ENCODE measurements at regions not wholly inside any gene's neighbourhood (a gene's known extent, or its start where the extent isn't known, plus 50 kb on each side); places are given as distances from the start of the nearest gene placed in this dataset.

DNA sequence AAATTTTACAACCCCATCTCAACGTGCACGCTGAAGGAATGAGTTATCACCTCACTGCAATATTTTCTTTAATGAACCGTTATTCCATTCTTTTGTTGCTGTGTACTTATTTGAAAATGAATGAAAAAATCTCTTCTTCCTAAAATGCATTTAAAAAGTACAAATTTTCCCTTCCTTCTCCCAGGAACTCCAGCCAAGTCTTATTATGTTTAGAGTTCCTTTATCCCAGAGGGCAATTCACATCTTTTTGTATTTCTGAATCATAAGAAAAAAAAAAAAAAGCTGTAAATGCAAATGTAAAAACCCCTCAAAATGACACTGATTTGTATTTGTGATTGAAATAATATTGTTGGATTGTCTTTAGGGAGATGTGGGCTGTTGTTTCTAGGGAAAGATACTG, 2194.3 kb upstream of the CELF4 start:
- FAIRE-seq (no peak), DNase-seq (ENCODE audit: insufficient read length, low spot score) (no peak)

DNA sequence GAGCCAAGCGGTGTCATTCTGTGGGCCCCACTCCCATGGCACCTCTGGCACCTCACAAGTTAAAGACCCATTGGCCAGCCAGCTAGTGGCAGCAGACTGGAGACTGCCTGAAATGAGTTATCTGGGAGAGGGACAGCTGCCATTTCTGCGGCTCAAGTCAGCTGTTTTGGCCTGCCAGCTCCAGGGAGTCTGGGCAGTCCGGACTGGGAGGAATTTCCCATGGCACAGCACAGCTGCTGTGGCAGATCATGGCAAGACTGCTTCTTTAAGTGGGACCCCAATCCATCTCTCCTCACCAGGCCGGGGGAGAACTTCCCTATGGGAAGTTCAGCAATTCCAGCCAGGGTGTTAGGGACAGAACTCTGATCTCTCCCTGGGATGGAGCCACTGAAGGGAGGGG, 2187.6 kb upstream of the CELF4 start:
- FAIRE-seq: no peak
- DNase-seq (ENCODE audit: insufficient read length, low spot score): no peak

GRCh38 chr18:39752351-39752750, 2186.8 kb upstream of the CELF4 start:
- DNase-seq (ENCODE audit: insufficient read length, low spot score): no peak
- FAIRE-seq: no peak

GRCh38 chr18:39751921-39752320, 2186.3 kb upstream of the CELF4 start:
- no peak for DNase-seq (ENCODE audit: insufficient read length, low spot score)
- FAIRE-seq: no peak

- FAIRE-seq (no peak), DNase-seq (ENCODE audit: insufficient read length, low spot score) (no peak)
Observed at GRCh38 chr18:39751161-39751560, 2185.6 kb upstream of the CELF4 start.

DNA sequence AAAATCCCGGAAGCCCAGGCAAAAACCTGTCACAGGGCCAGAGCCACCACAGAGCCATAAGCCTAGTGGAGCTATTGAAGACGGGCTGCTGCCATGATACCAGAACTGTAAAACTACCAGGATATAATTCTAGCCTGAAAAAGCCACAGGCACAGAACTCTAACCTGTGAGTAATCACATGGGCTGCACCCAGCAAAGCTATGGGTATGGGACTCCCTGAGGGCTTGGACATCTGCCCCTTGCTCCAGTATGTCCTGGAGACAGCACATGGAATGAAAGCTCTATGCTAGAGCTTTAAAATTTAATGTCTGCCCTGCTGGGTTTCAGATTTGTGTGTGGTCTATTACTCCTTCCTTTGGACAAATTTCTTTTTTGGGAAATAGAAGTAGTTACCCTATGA, 2183.6 kb upstream of the CELF4 start:
- no peak for DNase-seq (ENCODE audit: insufficient read length, low spot score)
- FAIRE-seq: no peak

DNA sequence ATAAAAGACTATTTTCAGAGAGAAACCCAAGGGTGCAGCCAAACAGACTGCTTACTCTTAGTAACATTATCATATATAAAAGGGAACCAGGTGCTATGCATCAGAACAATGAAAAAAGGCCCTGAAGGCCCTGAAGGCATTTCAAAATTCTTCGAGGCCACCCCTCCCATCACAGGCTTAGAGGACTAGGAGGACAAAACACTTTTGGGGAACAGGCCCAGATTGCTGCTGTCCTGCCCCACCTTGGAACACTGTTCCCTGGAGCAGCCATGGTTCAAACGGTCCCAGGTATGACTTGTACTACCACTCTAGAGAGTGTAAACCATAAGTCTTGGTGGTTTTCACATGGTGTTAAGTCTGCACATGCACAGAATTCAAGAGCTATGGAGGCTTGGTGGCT, 2183.1 kb upstream of the CELF4 start:
- FAIRE-seq (no peak), DNase-seq (ENCODE audit: insufficient read length, low spot score) (no peak)

DNA sequence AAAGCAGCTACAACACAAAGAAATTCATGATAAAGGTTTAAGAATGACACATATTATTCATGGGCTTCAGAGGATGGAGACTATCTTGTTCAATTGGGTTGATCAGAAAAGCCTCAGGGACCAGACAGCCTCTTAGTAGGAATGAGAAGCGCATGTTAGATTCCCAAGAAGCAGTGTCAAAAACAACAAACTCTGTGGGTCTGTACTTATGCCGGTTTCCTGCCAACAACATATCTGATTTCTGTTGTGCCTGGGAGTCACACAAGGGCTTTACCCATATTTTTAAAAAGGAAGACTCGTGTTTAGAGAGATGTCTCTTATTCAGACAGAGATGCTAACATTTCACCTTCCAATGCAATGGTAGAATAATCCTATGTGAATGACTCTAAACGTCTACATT, 2180.6 kb upstream of the CELF4 start:
- no peak for DNase-seq (ENCODE audit: insufficient read length, low spot score)
- FAIRE-seq: no peak

GRCh38 chr18:39743463-39743862, 2177.9 kb upstream of the CELF4 start:
- DNase-seq (ENCODE audit: insufficient read length, low spot score) (no peak), FAIRE-seq (no peak)

DNA sequence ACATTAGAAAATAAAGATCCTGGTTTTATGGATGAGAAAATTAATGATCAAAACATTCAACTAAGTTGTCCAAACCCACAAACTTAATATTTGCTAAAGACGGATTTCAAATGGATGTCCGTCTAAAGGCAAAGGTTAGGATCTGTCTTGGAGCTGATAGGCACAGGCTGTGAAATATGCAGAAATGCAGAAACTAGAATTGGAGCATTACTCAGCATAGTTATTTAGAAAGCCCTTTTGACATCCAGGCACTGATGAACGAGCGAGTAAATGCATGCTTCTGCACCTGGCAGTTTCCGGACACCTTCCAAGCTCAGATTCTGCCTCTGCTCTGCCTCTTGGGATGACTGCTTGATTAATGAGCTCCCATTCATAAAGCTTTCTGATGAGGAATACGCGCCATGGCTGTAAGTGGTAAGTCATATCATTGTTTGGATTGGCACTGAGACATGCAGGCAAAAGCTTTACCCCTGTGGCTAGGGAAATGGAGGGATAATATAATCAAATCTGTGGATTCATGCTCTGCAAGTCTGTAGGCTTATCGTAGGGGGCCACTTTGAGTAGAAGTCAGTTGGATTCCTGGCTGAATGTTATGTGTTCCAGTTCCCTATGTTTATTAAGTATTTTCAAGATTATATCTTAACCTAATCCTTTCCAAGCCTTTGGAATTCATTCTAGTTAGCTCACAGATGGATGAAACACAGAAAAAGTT, 2176.3 kb upstream of the CELF4 start:
- no peak for FAIRE-seq
- no peak for DNase-seq (ENCODE audit: insufficient read length, low spot score)

DNA sequence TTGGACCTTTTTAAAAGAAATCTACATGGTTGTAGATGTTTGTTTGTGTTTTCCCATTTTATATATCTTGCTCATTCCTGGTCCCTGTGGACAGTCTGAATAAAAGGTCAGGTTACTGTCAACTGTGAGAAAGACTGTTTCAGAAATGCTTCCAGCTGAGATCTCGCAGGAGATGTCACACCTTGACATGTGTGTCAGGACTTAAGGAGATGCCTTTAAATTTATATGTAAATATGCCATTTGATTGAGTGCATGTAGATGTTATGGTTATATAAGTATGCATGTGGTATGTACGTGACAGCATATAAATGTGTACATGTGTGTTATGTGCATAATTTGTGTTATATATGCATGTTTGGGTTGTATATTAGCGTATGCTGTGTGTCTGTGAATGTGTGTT, 2172.3 kb upstream of the CELF4 start:
- DNase-seq (ENCODE audit: insufficient read length, low spot score) (no peak), FAIRE-seq (no peak)

DNA sequence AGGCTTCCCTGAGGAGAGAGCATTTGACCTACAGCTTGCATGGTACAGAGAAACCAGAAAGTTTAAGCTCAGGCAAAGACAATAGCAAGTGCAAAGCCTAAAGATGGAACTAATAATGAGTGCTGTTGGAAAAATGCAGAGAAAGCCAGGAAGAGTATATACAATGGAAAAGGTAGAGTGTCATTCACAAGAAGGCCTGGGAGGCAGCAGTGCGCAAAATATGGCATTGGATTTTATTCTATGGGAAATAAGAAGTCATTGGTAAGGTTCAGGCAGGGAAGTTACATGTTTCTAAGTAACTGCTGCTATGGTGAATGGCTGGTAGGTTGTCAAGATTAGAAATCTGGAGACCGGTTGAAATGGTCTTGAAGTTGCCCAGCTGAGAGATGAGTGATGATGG, 2167.3 kb upstream of the CELF4 start:
- DNase-seq (ENCODE audit: insufficient read length, low spot score): no peak
- FAIRE-seq: no peak

GRCh38 chr18:39730606-39731005, 2165.0 kb upstream of the CELF4 start:
- FAIRE-seq: no peak
- DNase-seq (ENCODE audit: insufficient read length, low spot score): no peak

GRCh38 chr18:39724652-39725051, 2159.1 kb upstream of the CELF4 start:
- FAIRE-seq (no peak), DNase-seq (ENCODE audit: insufficient read length, low spot score) (no peak)

DNA sequence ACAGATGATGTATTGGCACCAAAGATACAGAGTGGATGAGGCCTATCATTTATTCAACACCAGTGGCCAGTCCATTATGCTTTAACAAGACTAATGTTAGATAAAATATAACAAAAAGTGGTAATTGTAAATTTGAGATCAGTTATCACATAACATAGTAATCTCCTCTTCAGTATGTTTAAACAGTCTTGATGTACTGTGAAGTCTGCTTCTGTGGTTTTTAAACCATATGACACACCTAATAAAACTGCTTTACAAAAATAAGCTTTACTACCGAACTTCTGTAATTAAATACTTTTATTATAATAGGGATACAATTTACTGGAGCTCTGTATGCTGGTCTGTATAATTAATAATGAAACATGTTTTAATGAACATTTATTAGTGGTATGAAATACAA, 2156.1 kb upstream of the CELF4 start:
- DNase-seq (ENCODE audit: insufficient read length, low spot score) (no peak), FAIRE-seq (no peak)

DNA sequence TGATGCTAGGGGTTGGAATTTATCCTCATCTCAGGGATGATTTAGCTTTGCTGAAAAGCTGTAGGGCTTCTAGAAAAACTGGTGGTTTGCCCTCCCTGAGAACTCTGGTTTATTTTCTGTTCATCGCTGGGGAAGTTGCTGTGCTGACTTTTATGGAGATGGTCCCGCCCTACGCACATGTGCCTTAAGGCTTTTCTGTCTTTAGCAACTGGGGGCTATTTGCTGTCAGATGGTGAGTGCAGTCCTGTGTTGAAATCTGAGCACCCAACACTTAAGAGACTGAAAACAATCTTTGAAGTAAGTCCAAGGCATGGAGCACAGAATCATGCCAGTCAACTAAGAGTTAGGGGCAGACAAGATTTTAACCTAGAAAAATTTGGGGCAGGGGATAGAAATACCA, 2148.4 kb upstream of the CELF4 start:
- FAIRE-seq (no peak), DNase-seq (ENCODE audit: insufficient read length, low spot score) (no peak)

DNA sequence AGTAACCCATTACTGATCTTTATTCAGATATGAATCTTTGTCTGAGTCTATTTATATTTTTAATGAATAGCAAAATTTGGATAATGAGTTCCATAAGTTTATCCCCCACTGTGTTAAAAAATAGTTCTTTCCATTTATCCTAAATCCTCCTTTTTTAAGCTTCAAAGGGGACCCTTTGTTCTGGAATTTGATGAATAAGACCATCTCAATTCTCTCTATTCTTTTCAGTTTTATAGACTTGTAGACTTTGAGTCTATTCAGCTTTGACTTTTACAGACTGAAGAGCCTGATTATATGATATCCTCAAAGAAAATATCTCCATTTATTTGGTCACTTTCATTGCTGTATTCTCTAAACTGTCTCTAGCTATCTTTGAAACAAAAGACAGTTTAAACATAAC, 2146.1 kb upstream of the CELF4 start:
- no peak for DNase-seq (ENCODE audit: insufficient read length, low spot score)
- FAIRE-seq: no peak

- DNase-seq (ENCODE audit: insufficient read length, low spot score) (no peak), FAIRE-seq (no peak)
Observed at GRCh38 chr18:39705362-39705761, 2139.8 kb upstream of the CELF4 start.

DNA sequence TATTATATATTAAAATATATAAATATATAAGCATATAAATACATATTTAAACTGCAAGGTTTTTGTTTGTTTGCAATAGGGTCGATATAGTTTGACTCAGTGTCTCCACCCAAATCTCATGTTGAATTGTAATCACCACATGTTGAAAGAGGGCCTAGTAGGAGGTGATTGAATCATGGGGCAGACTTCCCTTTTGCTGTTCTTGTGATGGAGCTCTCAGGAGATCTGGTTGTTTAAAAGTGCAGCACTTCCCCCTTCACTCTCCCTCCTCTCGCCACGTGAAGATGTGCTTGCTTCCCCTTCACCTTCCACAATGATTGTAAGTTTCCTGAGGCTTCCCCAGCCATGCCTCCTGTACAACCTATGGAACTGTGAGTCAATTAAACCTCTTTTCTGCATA, 2137.3 kb upstream of the CELF4 start:
- FAIRE-seq (no peak), DNase-seq (ENCODE audit: insufficient read length, low spot score) (no peak)

DNA sequence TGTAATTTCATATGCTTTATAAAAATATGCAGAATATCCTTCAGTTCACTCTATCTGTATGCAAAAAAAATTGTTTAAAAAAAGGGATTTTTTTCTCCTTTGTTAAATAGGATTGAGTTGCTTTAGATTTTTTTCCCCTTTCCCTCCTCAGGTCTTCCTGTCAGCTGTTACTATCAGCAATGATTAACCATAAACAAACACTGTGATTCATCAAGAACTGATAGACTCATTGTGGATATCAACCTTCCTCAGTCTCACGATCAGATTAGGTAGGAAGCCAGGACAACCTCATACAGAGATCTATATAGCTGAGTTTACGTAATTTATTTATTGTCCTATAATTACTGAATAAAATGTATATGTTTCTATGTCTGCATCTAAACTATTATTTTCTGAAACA, 2136.2 kb upstream of the CELF4 start:
- DNase-seq (ENCODE audit: insufficient read length, low spot score) (no peak), FAIRE-seq (no peak)

DNA sequence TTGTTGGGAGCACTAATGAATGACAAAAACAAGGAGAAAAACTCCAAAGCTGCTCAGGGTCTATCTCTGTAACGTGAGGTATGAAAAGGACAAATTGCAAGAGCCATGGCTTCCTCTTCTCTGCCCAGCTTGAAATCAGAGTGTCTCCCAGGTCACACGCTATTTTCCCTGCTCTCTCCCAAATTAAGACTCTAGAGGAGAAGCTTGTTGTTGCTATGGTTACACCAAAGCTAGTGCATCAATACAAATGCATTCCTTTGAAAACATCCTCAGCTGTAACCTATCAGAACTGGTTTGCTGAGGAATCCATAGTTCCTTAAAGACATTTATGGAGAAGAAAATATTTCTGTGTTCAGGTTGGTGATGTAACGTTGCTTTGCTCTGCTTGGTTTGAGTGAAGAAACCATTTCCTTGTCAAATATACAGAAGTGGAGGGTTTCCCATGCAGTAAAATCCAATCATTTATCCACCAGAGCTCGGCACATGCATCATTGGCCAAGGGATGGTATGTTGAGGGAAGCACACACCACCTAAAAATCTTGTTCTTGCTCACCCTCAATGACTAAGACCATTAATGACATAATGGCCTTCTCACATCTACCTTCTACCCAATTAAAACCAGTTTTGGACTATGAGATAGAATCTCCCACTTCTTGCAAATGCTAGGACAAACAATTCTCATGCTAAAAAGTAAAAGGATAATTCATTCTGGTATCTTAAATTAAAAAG, 2135.6 kb upstream of the CELF4 start:
- FAIRE-seq: no peak

DNA sequence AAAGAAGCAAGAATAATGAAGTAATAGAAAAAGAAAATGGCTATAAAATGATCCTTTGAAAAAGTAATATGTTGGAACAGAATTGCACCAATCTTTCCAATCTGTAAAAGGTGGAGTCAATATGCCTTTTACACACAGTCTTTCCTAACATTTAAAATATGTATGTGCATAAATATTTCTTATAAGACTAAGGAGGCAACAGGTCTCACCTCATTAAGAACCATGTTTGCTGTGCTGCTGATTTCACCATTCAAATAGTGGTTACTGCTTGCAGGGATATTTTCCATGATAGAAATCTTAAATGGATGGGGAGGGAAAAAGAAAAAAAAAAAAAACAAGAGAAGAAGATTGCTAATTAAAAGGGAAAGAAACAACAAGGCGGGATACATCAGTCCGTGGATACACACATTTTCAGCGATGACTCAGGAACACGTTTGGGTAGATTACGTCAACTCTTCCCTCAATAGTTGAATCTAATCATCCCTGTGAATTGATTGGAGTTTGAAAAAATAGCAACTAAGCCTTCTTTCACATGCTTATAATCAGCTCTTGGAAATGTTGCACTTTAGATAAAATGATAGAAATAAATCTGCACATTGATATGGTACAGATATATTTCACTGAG, 2133.9 kb upstream of the CELF4 start:
- no peak for DNase-seq (ENCODE audit: insufficient read length, low spot score)
- no peak for FAIRE-seq

More for the DNA sequence above, 2135.6 kb upstream of the CELF4 start:
- no peak for DNase-seq (ENCODE audit: insufficient read length, low spot score)
